ENCODE measurements at regions not wholly inside any gene's neighbourhood (a gene's known extent, or its start where the extent isn't known, plus 50 kb on each side); places are given as distances from the start of the nearest gene placed in this dataset.
"Not testable (repeated sequence)": the region's sequence is repeated elsewhere in the genome, so short reads cannot be mapped to it uniquely, and the experiment has no call there.

DNA sequence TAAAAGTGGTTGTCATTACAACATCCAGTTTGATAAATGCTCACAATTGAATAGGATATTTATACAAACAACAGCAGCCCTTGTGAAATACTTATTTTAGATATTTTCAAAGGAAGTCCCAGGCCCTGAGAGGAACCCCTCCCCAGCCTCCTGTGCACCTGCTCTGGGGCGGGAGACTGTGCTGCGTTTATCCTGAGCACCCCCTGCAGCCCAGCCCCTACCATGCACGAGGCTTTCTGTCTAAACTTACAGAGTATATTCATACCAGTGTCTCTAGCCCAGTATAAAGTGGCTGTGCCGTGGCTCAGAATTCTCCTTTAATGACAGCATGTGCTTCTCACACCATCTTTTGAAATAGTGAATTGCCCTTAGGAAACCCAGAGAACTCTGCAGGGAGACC is 1084.3 kb downstream of the TMEM121 start:
- DNase-seq (ENCODE audit: low read depth) = no peak
- no peak for TF ChIP-seq CTCF (IDR thresholded peaks at IDR 0.05; ENCODE audit: insufficient read depth, low read depth, low read length, missing control alignments)
- H3K4me3 ChIP-seq (ENCODE audit: low read depth, low read length) = no peak overlapping the region

DNA sequence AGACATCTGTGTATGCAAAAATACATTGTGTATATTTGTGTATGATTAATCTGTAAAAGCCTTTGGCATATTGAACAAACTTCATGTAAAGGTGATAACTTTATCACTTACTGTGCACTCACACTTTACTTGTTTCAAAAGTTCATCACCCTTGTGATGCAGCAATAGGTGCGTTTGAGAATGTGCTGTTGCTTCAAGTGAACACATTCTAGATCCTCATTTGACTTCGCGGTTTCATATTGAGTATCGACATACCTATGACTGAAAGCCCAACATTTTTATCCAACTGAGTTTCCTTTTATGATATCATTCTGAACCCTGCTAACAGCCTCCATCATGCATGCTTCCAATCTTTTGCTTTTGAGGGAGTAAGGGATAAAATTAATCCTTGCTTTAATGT is 1086.9 kb downstream of the TMEM121 start:
- DNase-seq (ENCODE audit: low read depth) = peak; percentile 21
- H3K4me3 ChIP-seq (ENCODE audit: low read depth, low read length) = no peak overlapping the region
- no peak for TF ChIP-seq CTCF (IDR thresholded peaks at IDR 0.05; ENCODE audit: insufficient read depth, low read depth, low read length, missing control alignments)

DNA sequence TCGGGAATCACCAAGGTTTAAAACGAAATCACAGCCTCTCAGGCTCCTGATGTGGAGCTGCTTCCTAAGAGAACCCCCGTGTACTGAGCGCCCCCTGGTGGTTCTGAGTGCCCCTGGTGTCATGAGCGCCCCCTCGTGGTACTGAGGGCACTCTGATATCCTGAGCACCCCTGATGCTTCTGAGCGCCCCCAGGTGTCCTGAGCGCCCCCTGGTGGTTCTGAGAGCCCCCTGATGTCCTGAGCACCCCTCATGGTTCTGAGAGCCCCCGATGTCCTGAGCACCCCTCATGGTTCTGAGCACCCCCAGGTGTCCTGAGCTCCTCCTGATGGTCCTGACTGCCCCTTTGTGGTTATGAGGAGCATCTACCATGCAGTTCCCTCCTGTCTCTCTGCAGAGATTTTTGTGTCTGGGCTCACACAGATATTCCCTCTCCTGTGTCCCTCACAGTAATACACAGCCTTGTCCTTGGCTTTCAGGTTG is 1092.1 kb downstream of the TMEM121 start:
- TF ChIP-seq CTCF (IDR thresholded peaks at IDR 0.05; ENCODE audit: insufficient read depth, low read depth, low read length, missing control alignments) = peak; percentile 90
- not testable (repeated sequence) for H3K4me3 ChIP-seq (ENCODE audit: low read depth, low read length)
- peak; percentile 74 for DNase-seq (ENCODE audit: low read depth)

GRCh38 chr14:106619606-106620005 is 1093.2 kb downstream of the TMEM121 start:
- TF ChIP-seq CTCF (IDR thresholded peaks at IDR 0.05; ENCODE audit: insufficient read depth, low read depth, low read length, missing control alignments) = no peak
- no peak for DNase-seq (ENCODE audit: low read depth)
- no peak overlapping the region for H3K4me3 ChIP-seq (ENCODE audit: low read depth, low read length)

DNA sequence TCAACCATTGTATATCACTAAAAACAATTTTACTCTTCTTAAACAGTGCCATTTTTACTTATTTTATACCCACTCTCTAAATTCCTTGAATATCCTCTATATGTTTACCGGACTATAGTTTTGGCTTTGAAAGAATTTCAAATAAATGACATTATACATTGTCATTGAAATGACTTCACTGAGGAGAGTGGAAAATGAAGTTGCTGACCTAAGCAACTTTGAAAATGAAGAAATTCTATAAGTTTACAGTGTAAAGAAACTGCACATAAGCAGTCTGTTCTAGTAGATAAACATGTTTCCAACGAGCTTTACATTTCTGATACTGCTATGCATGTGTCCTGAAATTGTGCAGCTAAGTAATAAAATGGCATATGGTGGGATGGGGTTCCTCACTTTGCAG is 1094.0 kb downstream of the TMEM121 start:
- no peak overlapping the region for H3K4me3 ChIP-seq (ENCODE audit: low read depth, low read length)
- no peak for TF ChIP-seq CTCF (IDR thresholded peaks at IDR 0.05; ENCODE audit: insufficient read depth, low read depth, low read length, missing control alignments)
- DNase-seq (ENCODE audit: low read depth) = no peak

DNA sequence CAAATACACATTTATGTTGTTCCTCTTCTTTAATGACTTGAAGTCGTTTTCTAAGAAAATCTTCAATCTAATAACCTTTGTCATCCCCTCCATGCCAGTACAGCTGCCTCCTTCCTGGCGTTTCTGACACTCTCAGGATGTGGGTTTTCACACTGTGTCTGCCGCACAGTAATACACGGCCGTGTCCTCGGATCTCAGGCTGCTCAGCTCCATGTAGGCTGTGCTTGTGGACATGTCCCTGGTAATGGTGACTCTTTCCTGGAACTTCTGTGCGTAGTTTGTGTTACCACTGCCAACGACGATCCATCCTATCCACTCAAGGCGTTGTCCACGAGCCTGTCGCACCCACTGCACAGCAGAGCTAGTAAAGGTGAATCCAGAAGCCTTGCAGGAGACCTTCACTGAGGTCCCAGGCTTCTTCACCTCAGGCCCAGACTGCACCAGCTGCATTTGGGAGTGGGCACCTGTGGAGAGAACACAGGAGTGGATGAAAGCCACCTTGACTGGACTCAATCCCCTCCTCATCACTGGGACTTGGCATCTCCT is 1095.9 kb downstream of the TMEM121 start:
- H3K4me3 ChIP-seq (ENCODE audit: low read depth, low read length) = no peak overlapping the region
- no peak for DNase-seq (ENCODE audit: low read depth)
- no peak for TF ChIP-seq CTCF (IDR thresholded peaks at IDR 0.05; ENCODE audit: insufficient read depth, low read depth, low read length, missing control alignments)

- no peak for TF ChIP-seq CTCF (IDR thresholded peaks at IDR 0.05; ENCODE audit: insufficient read depth, low read depth, low read length, missing control alignments)
- H3K4me3 ChIP-seq (ENCODE audit: low read depth, low read length) = no peak overlapping the region
- DNase-seq (ENCODE audit: low read depth) = no peak
Measured at GRCh38 chr14:106625186-106625585, 1098.8 kb downstream of the TMEM121 start.

DNA sequence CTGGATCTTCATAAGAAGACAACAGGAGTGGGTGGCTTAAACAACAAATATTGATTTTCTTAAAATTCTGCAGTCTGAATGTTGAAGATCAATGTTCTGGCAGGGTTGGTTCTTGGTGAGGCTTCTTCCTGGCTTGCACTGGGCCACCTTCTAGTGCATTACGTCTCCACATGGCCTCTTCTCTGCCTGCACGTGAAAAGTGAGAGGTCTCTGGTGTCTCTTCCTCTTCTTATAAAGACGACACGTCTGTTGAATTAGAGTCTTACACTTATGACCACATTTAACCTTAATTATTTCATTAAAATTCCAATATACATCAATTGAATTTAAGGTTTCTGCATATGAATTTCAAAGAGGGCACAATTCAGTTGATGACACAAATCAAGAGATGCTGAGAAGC is 1100.1 kb downstream of the TMEM121 start:
- not testable (repeated sequence) for H3K4me3 ChIP-seq (ENCODE audit: low read depth, low read length); DNase-seq (ENCODE audit: low read depth)
